ENCODE measurements at regions not wholly inside any gene's neighbourhood (a gene's known extent, or its start where the extent isn't known, plus 50 kb on each side); places are given as distances from the start of the nearest gene placed in this dataset.
A peak's percentile ranks its signal among the peaks of the same experiment; 100 is the strongest.

DNA sequence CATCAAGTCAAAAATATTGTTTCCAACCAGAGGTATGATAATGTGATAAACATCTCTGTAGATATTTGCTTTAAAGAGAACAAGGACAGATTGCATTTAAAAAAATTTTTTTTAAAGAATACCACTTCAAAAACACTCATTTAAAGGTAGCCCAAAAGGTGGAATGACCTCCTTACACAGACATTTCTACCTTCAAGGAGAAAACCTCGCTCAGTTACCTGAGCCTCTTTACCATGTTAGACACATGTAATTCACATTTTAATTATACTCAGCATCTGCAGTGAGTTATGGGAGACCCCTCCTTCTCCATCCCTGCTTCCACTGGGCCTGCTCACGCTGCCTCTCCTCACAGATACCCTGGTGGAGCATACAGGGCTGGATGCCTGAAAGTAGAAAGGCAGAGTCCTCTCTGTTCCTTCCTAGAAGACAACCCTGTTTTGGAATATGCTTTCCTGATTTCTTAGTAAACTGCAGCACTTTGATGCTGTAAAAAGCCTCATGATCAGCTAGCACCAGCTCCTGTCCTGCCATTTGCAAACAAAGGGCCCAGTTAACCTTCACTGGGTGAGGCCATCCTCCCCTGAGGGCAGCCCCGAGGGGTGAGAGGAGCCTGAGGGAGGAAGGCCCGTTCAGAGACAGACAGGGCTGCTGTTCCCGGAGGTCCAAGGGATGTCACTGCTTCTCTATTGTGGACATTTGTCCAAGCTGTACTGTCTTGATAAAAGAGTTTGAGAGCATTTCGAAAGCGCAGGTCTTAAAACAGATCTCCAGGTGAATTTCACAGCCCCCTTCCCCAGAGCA is 117.8 kb downstream of the IRS2 start:
- Histone ChIP-seq H4K8ac (replicated peaks; ENCODE audit: insufficient read length, low read depth, low read length) (no peak overlapping the region), H3K79me1 (ENCODE audit: insufficient read depth, low read depth, low read length, poor library complexity, severe bottlenecking) (no peaks in the 10 kb centered on the region), H3K9me3 (ENCODE audit: control insufficient read depth, low read depth, low read length) (no peaks in the 10 kb centered on the region), H2BK120ac (ENCODE audit: low read depth, low read length, poor library complexity, severe bottlenecking) (no peak overlapping the region), H3K14ac (ENCODE audit: insufficient read depth, low read length) (0 out of 2 replicates have a peak overlapping the region, but pooled peaks have one; percentile 24), H3K56ac (ENCODE audit: insufficient read length, low read depth, low read length) (no peak overlapping the region), H2BK12ac (ENCODE audit: insufficient read length, low read depth, low read length) (no peak overlapping the region), H3K27ac (ENCODE audit: insufficient read length, low read depth, low read length) (no peak overlapping the region), H3T11ph (ENCODE audit: low read length) (no peak overlapping the region), H2BK15ac (ENCODE audit: low read depth, low read length) (no peak overlapping the region), H3K18ac (ENCODE audit: insufficient read length, low read depth, low read length) (no peak overlapping the region), H4K91ac (ENCODE audit: insufficient read length, low read depth, low read length) (no peak overlapping the region), H3K27me3 (ENCODE audit: insufficient read depth, low read length) (no peaks in the 10 kb centered on the region), H3K23me2 (ENCODE audit: insufficient read length, low read depth, low read length, poor library complexity, severe bottlenecking) (no peaks in the 10 kb centered on the region), H4K5ac (ENCODE audit: insufficient read length, low read depth, low read length) (no peak overlapping the region), H2BK20ac (ENCODE audit: low read depth, low read length, poor library complexity, severe bottlenecking) (no peak overlapping the region), H3K23ac (ENCODE audit: insufficient read length, low read depth, low read length) (no peak overlapping the region), H3K4me1 (ENCODE audit: insufficient read depth, low read length) (no peaks in the 10 kb centered on the region), H2BK5ac (ENCODE audit: insufficient read length, low read length) (no peak overlapping the region), H3K79me2 (ENCODE audit: insufficient read depth, low read length) (no peaks in the 10 kb centered on the region), H4K20me1 (ENCODE audit: control insufficient read depth, insufficient read depth, insufficient read length) (no peaks in the 10 kb centered on the region), H2AFZ (ENCODE audit: low read length) (no peak overlapping the region), H3K4me2 (ENCODE audit: insufficient read depth, insufficient read length, low read length) (no peak overlapping the region), H2AK5ac (ENCODE audit: insufficient read length, low read length) (no peak overlapping the region), H3K4ac (ENCODE audit: low read depth, low read length) (no peak overlapping the region), H3K9ac (ENCODE audit: extremely low read depth, insufficient read length, low read length) (no peak overlapping the region)
- DNase-seq = no peak
- H3K4me3 Mint-ChIP-seq = no peak overlapping the region
- WGBS (ENCODE audit: extremely low coverage, insufficient read length, low lambda C conversion rate) = no CpG with 5 or more reads among the region's 7 CpGs
- TF ChIP-seq, protein P1, sequence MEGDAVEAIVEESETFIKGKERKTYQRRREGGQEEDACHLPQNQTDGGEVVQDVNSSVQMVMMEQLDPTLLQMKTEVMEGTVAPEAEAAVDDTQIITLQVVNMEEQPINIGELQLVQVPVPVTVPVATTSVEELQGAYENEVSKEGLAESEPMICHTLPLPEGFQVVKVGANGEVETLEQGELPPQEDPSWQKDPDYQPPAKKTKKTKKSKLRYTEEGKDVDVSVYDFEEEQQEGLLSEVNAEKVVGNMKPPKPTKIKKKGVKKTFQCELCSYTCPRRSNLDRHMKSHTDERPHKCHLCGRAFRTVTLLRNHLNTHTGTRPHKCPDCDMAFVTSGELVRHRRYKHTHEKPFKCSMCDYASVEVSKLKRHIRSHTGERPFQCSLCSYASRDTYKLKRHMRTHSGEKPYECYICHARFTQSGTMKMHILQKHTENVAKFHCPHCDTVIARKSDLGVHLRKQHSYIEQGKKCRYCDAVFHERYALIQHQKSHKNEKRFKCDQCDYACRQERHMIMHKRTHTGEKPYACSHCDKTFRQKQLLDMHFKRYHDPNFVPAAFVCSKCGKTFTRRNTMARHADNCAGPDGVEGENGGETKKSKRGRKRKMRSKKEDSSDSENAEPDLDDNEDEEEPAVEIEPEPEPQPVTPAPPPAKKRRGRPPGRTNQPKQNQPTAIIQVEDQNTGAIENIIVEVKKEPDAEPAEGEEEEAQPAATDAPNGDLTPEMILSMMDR (conservative IDR thresholded peaks at IDR 0.05) = no peak
- H3K9me3 Mint-ChIP-seq = no peaks in the 10 kb centered on the region
- no peaks in the 10 kb centered on the region for H3K36me3 Mint-ChIP-seq (ENCODE audit: insufficient read depth in 1 of 3, low read depth in 3 of 3)
- H3K27ac Mint-ChIP-seq = peak overlapping the region; percentile 40 to 70 (median 47); a peak in 3 of 7 replicates
- peaks cover 9 to 16% of the 10 kb centered on the region in 2 experiments for H3K4me1 Mint-ChIP-seq
- H3K27me3 Mint-ChIP-seq (ENCODE audit: low read depth) = no peaks in the 10 kb centered on the region

All from H9 (cell line).